DOHH2 (cell line): ENCODE measurements at regions not wholly inside any gene's neighbourhood (a gene's known extent, or its start where the extent isn't known, plus 50 kb on each side); places are given as distances from the start of the nearest gene placed in this dataset.

ENCODE experiments used
- CTCF ChIP-seq: fragments of 200-600 bp; sonication (generic); IDR thresholded peaks from one replicate; pipeline ENCODE4 v1.5.1; 2014; ENCODE audit warnings: antibody characterized with exemption, mild to moderate bottlenecking, low read depth, low read length; ENCODE audit not compliant: poor library complexity, severe bottlenecking
- EZH2phosphoT487 ChIP-seq: fragments of 200-600 bp; sonication (generic); IDR thresholded peaks from 2 replicates; pipeline ENCODE4 v1.6.1; 2017; ENCODE audit warnings: borderline replicate concordance, mild to moderate bottlenecking, antibody characterized with exemption, low read length, moderate library complexity, mixed read lengths

- no peak for TF ChIP-seq CTCF
- TF ChIP-seq EZH2phosphoT487 = no peak
These were observed 202.0 kb downstream of the HRH4 start for GRCh38 chr18:24662412-24662821.
